DOHH2 (cell line): ENCODE measurements at regions not wholly inside any gene's neighbourhood (a gene's known extent, or its start where the extent isn't known, plus 50 kb on each side); places are given as distances from the start of the nearest gene placed in this dataset.

Source experiments
- H3F3A ChIP-seq: fragments of 200-600 bp; sonication (generic), shearing (Covaris generic); 2 replicates; pipeline ENCODE4 v1.6.0; 2016; ENCODE audit warnings: antibody characterized with exemption, mild to moderate bottlenecking; ENCODE audit not compliant: control insufficient read depth, insufficient read depth
- H3K27ac ChIP-seq: fragments of 200-600 bp; sonication (generic); 2 replicates; pipeline ENCODE4 v1.5.1; 2014; ENCODE audit warnings: low read depth, mild to moderate bottlenecking, low read length, moderate library complexity
- H3K27me3 ChIP-seq: fragments of 200-600 bp; sonication (generic); 2 replicates; pipeline ENCODE4 v1.6.1; 2014; ENCODE audit warnings: mild to moderate bottlenecking, low read length, mixed read lengths; ENCODE audit not compliant: control insufficient read depth
- H3K36me3 ChIP-seq: fragments of 200-600 bp; sonication (generic); 2 replicates; pipeline ENCODE4 v1.6.1; 2014; ENCODE audit warnings: mild to moderate bottlenecking, low read length, moderate library complexity, mixed read lengths; ENCODE audit not compliant: control insufficient read depth
- H3K4me1 ChIP-seq: fragments of 200-600 bp; sonication (generic); 2 replicates; pipeline ENCODE4 v1.6.1; 2014; ENCODE audit warnings: mild to moderate bottlenecking, low read length, mixed read lengths; ENCODE audit not compliant: control insufficient read depth
- H3K4me2 ChIP-seq: fragments of 200-600 bp; sonication (generic); 2 replicates; pipeline ENCODE4 v1.6.0; 2014; ENCODE audit warnings: mild to moderate bottlenecking, low read length, moderate library complexity
- H3K4me3 ChIP-seq: fragments of 200-600 bp; sonication (generic); 2 replicates; pipeline ENCODE4 v1.5.1; 2014; ENCODE audit warnings: mild to moderate bottlenecking, low read length, mixed read lengths
- H3K79me2 ChIP-seq: fragments of 200-600 bp; sonication (generic); 2 replicates; pipeline ENCODE4 v1.6.1; 2014; ENCODE audit warnings: mild to moderate bottlenecking, low read length, mixed read lengths; ENCODE audit not compliant: control insufficient read depth
- H3K9me2 ChIP-seq: fragments of 200-600 bp; sonication (generic); replicated peaks from 2 replicates; pipeline ENCODE4 v1.6.1; 2014; ENCODE audit warnings: mild to moderate bottlenecking, low read length, mixed read lengths; ENCODE audit not compliant: control insufficient read depth
- H3K9me3 ChIP-seq: fragments of 200-600 bp; sonication (generic); 2 replicates; pipeline ENCODE4 v1.6.1; 2014; ENCODE audit warnings: antibody characterized with exemption, low read length, mixed read lengths; ENCODE audit not compliant: control insufficient read depth, insufficient read depth
- H4K20me1 ChIP-seq: fragments of 200-600 bp; sonication (generic); 2 replicates; pipeline ENCODE4 v1.6.0; 2014; ENCODE audit warnings: low read depth, mild to moderate bottlenecking, antibody characterized with exemption, low read length, moderate library complexity; ENCODE audit not compliant: control insufficient read depth, insufficient read depth
- CTCF ChIP-seq: fragments of 200-600 bp; sonication (generic); IDR thresholded peaks from one replicate; pipeline ENCODE4 v1.5.1; 2014; ENCODE audit warnings: antibody characterized with exemption, mild to moderate bottlenecking, low read depth, low read length; ENCODE audit not compliant: poor library complexity, severe bottlenecking
- EZH2phosphoT487 ChIP-seq: fragments of 200-600 bp; sonication (generic); IDR thresholded peaks from 2 replicates; pipeline ENCODE4 v1.6.1; 2017; ENCODE audit warnings: borderline replicate concordance, mild to moderate bottlenecking, antibody characterized with exemption, low read length, moderate library complexity, mixed read lengths

DNA sequence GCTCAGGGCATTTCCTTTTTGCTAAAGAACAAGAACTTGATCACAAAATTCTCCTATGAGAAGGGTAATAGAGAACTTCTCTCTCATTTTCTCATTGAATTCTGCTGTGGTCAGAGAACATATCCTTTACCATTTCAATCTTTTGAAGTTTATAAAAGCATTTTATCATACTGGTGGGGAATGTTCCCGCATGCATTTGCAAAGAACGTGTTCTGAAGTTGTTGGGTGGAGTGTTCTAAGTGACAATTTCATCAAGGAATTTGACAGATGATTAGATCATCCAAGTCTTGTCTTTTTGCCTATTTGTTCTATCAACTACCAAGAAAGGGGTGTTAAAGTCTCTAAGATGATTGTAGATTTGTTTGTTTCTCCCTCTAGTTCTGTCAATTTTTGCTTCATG lies 163.4 kb upstream of the FREM1 start:
- H3K27ac ChIP-seq = no peak overlapping the region
- no peaks in the 10 kb centered on the region for H3K9me3 ChIP-seq
- no peaks in the 10 kb centered on the region for H3K9me2 ChIP-seq
- H3K79me2 ChIP-seq = no peaks in the 10 kb centered on the region
- H3F3A ChIP-seq = no peaks in the 10 kb centered on the region
- H3K36me3 ChIP-seq = no peaks in the 10 kb centered on the region
- TF ChIP-seq EZH2phosphoT487 (no peak), CTCF (no peak)
- no peaks in the 10 kb centered on the region for H4K20me1 ChIP-seq
- H3K4me2 ChIP-seq = no peak overlapping the region
- no peak overlapping the region for H3K4me3 ChIP-seq
- no peaks in the 10 kb centered on the region for H3K27me3 ChIP-seq
- no peaks in the 10 kb centered on the region for H3K4me1 ChIP-seq

GRCh38 chr9:15070716-15071115 lies 160.5 kb upstream of the FREM1 start:
- Histone ChIP-seq H3K9me2 (no peaks in the 10 kb centered on the region), H3K4me2 (no peak overlapping the region), H3K27ac (no peak overlapping the region), H3K79me2 (no peaks in the 10 kb centered on the region), H3K4me1 (no peaks in the 10 kb centered on the region), H3K36me3 (no peaks in the 10 kb centered on the region), H3K27me3 (0 out of 2 replicates have a peak, but pooled peaks cover 4% of the 10 kb centered on the region), H3K4me3 (no peak overlapping the region), H4K20me1 (no peaks in the 10 kb centered on the region), H3K9me3 (no peaks in the 10 kb centered on the region), H3F3A (no peaks in the 10 kb centered on the region)
- no peak for TF ChIP-seq EZH2phosphoT487
- no peak for TF ChIP-seq CTCF

DNA sequence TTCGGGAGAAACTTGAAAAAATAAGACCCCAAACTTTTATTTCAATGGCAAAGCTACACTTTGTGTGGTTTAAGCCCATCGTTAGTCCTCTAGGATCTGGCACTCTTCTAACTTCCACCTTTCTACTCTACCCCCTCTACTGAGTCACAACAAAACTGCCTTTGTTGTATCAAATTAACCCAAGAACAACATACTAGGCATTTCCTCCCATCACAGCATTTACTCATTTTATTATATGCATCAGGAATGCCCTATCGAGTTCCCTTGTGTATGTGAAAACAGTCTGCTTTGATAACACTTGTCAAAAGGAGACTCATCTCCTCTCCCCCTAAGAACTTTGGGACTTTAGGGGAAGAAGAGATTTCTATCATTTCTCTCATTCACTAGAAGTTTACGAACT lies 158.9 kb upstream of the FREM1 start:
- no peak overlapping the region for H3K4me2 ChIP-seq
- H3K27ac ChIP-seq = no peak overlapping the region
- H3K9me2 ChIP-seq = no peaks in the 10 kb centered on the region
- H3K36me3 ChIP-seq = no peaks in the 10 kb centered on the region
- no peaks in the 10 kb centered on the region for H3K79me2 ChIP-seq
- no peaks in the 10 kb centered on the region for H3F3A ChIP-seq
- H3K4me3 ChIP-seq = no peak overlapping the region
- no peaks in the 10 kb centered on the region for H3K4me1 ChIP-seq
- H4K20me1 ChIP-seq = no peaks in the 10 kb centered on the region
- TF ChIP-seq EZH2phosphoT487 (no peak), CTCF (no peak)
- 0 out of 2 replicates have a peak, but pooled peaks cover 4% of the 10 kb centered on the region for H3K27me3 ChIP-seq
- no peaks in the 10 kb centered on the region for H3K9me3 ChIP-seq

- H3K36me3 ChIP-seq = no peaks in the 10 kb centered on the region
- no peak overlapping the region for H3K4me2 ChIP-seq
- H3K27ac ChIP-seq = no peak overlapping the region
- no peaks in the 10 kb centered on the region for H3K9me2 ChIP-seq
- H3F3A ChIP-seq = no peaks in the 10 kb centered on the region
- 0 out of 2 replicates have a peak, but pooled peaks cover 4% of the 10 kb centered on the region for H3K27me3 ChIP-seq
- no peak for TF ChIP-seq EZH2phosphoT487
- TF ChIP-seq CTCF = no peak
- no peaks in the 10 kb centered on the region for H3K4me1 ChIP-seq
- no peaks in the 10 kb centered on the region for H3K9me3 ChIP-seq
- H3K79me2 ChIP-seq = no peaks in the 10 kb centered on the region
- H3K4me3 ChIP-seq = no peak overlapping the region
- no peaks in the 10 kb centered on the region for H4K20me1 ChIP-seq
Measured at GRCh38 chr9:15068261-15068660, 158.0 kb upstream of the FREM1 start.
